H1 (cell line): ENCODE measurements at regions not wholly inside any gene's neighbourhood (a gene's known extent, or its start where the extent isn't known, plus 50 kb on each side); places are given as distances from the start of the nearest gene placed in this dataset.

Source experiments
- CTCF ChIA-PET: fragments of 300-600 bp; sonication (Branson Sonifier 250); formaldehyde crosslinking; loops from one replicate; lab custom pipeline; 2021; ENCODE audit not compliant: partially characterized antibody; lab: Charles Lee
- POLR2A ChIA-PET: fragments of 300-600 bp; sonication (Branson Sonifier 250); formaldehyde crosslinking; loops from one replicate; lab custom pipeline; 2021; ENCODE audit warnings: inconsistent platforms; ENCODE audit not compliant: partially characterized antibody; lab: Charles Lee
- DNase-seq, 2 experiments: peaks; one replicate each; pipeline versions ENCODE4 v3.0.0 to v3.0.0-alpha.2; 2010 to 2022; ENCODE audit warnings: low spot score in 2 of 2, low read depth in 1 of 2, mixed read lengths in 1 of 2
- FAIRE-seq: peaks from 2 replicates; lab custom pipeline; 2011; peaks lifted over from hg19 to GRCh38; lab: Jason Lieb, UNC
- H2AFZ ChIP-seq: 2 replicates; pipeline ENCODE4 v1.8.1; 2012; ENCODE audit warnings: low read length, inconsistent platforms
- H2AK5ac ChIP-seq: 2 replicates; pipeline ENCODE4 v1.6.1; 2013; ENCODE audit warnings: low read depth, low read length
- H2BK120ac ChIP-seq: replicated peaks from 2 replicates; pipeline ENCODE3; 2013; ENCODE audit warnings: low read depth, low read length, inconsistent platforms
- H2BK12ac ChIP-seq: 2 replicates; pipeline ENCODE4 v1.6.1; 2013; ENCODE audit warnings: low read depth, low read length
- H2BK15ac ChIP-seq: 2 replicates; pipeline ENCODE4 v1.6.1; 2013; ENCODE audit warnings: low read length
- H2BK20ac ChIP-seq: 2 replicates; pipeline ENCODE4 v1.6.1; 2013; ENCODE audit warnings: low read length
- H2BK5ac ChIP-seq: 2 replicates; pipeline ENCODE4 v1.6.1; 2013; ENCODE audit warnings: low read depth, low read length
- H3K14ac ChIP-seq: 2 replicates; pipeline ENCODE4 v1.6.1; 2013; ENCODE audit warnings: inconsistent platforms; ENCODE audit not compliant: insufficient read length
- H3K18ac ChIP-seq: 2 replicates; pipeline ENCODE4 v1.6.1; 2013; ENCODE audit warnings: low read length; ENCODE audit errors: extremely low read depth
- H3K23ac ChIP-seq: 2 replicates; pipeline ENCODE4 v1.6.1; 2013; ENCODE audit warnings: inconsistent platforms; ENCODE audit not compliant: insufficient read length
- H3K23me2 ChIP-seq: 2 replicates; pipeline ENCODE4 v1.6.1; 2013; ENCODE audit warnings: low read depth, low read length
- H3K27ac ChIP-seq: 2 replicates; pipeline ENCODE4 v1.6.1; 2011; ENCODE audit warnings: low read depth, low read length, inconsistent platforms
- H3K27me3 ChIP-seq, 4 experiments: replicated peaks in 1 of 4; 1 replicate in 1 of 4; 2 replicates in 3 of 4; pipeline versions ENCODE4 v1.6.1 to v1.8.1; 2011 to 2013; ENCODE audit warnings: low read length in 3 of 4, mild to moderate bottlenecking in 3 of 4, inconsistent platforms in 2 of 4, mixed read lengths in 2 of 4, moderate library complexity in 1 of 4; ENCODE audit not compliant: control insufficient read depth in 3 of 4, insufficient read depth in 3 of 4; ENCODE audit errors: extremely low read depth in 1 of 4
- H3K36me3 ChIP-seq, 4 experiments: 2 replicates each; pipeline versions ENCODE4 v1.6.1 to v1.8.1; 2011 to 2013; ENCODE audit warnings: mild to moderate bottlenecking in 4 of 4, low read length in 3 of 4, moderate library complexity in 2 of 4, control low read depth in 1 of 4, inconsistent platforms in 1 of 4; ENCODE audit not compliant: insufficient read depth in 4 of 4, control insufficient read depth in 2 of 4
- H3K4ac ChIP-seq: replicated peaks from 2 replicates; pipeline ENCODE3; 2013; ENCODE audit warnings: low read length, low read depth, mixed read lengths, inconsistent platforms; ENCODE audit not compliant: insufficient read length
- H3K4me1 ChIP-seq, 4 experiments: replicated peaks in 1 of 4; 1 replicate in 1 of 4; 2 replicates in 3 of 4; pipeline versions ENCODE4 v1.6.1 to v1.8.1; 2011 to 2013; ENCODE audit warnings: low read length in 3 of 4, inconsistent platforms in 2 of 4, mixed read lengths in 1 of 4; ENCODE audit not compliant: insufficient read depth in 4 of 4, control insufficient read depth in 3 of 4
- H3K4me2 ChIP-seq, 2 experiments: 2 replicates each; pipeline versions ENCODE4 v1.6.1 to v1.8.1; 2011 to 2013; ENCODE audit warnings: low read depth in 2 of 2, low read length in 2 of 2, control low read depth in 1 of 2, inconsistent platforms in 1 of 2, mild to moderate bottlenecking in 1 of 2; ENCODE audit not compliant: insufficient read depth in 1 of 2
- H3K4me3 ChIP-seq, 4 experiments: fragments of 200-600, 300-600 bp in 1 of 4; sonication (generic), shearing (Covaris generic), sonication (Bioruptor Twin) in 1 of 4; 2 replicates each; pipeline versions ENCODE4 v1.5.1 to v1.8.1; 2011 to 2016; ENCODE audit warnings: low read length in 4 of 4, low read depth in 3 of 4, control low read depth in 2 of 4, inconsistent platforms in 2 of 4, mild to moderate bottlenecking in 2 of 4, mixed read lengths in 1 of 4, moderate library complexity in 1 of 4; ENCODE audit not compliant: insufficient read depth in 2 of 4; ENCODE audit errors: extremely low read depth in 1 of 4
- H3K56ac ChIP-seq: replicated peaks from 2 replicates; pipeline ENCODE3; 2013; ENCODE audit warnings: low read depth, mild to moderate bottlenecking, mixed read lengths, low read length, inconsistent platforms; ENCODE audit not compliant: insufficient read length
- H3K79me1 ChIP-seq: 2 replicates; pipeline ENCODE4 v1.6.1; 2013; ENCODE audit warnings: low read depth, low read length, control low read depth
- H3K79me2 ChIP-seq, 2 experiments: 2 replicates each; pipeline versions ENCODE4 v1.6.1 to v1.8.1; 2012 to 2013; ENCODE audit warnings: low read length in 2 of 2, mild to moderate bottlenecking in 2 of 2, inconsistent platforms in 1 of 2; ENCODE audit not compliant: insufficient read depth in 2 of 2, control insufficient read depth in 1 of 2
- H3K9ac ChIP-seq, 4 experiments: replicated peaks in 1 of 4; 1 replicate in 1 of 4; 2 replicates in 3 of 4; pipeline versions ENCODE4 v1.6.1 to v1.8.1; 2011 to 2013; ENCODE audit warnings: low read depth in 3 of 4, low read length in 3 of 4, control low read depth in 2 of 4, mild to moderate bottlenecking in 2 of 4, moderate library complexity in 2 of 4, inconsistent platforms in 1 of 4; ENCODE audit errors: extremely low read depth in 1 of 4
- H3K9me3 ChIP-seq, 2 experiments: 2 replicates each; pipeline versions ENCODE4 v1.6.1 to v1.8.1; 2012 to 2013; ENCODE audit warnings: mild to moderate bottlenecking in 2 of 2, moderate library complexity in 2 of 2, control low read depth in 1 of 2, inconsistent platforms in 1 of 2, low read depth in 1 of 2, low read length in 1 of 2, mixed read lengths in 1 of 2; ENCODE audit not compliant: insufficient read depth in 2 of 2
- H4K20me1 ChIP-seq, 2 experiments: replicated peaks in 1 of 2; 2 replicates each; pipeline versions ENCODE3 to v1.8.1; 2011 to 2013; ENCODE audit warnings: inconsistent platforms in 2 of 2, low read length in 2 of 2, mild to moderate bottlenecking in 1 of 2; ENCODE audit not compliant: insufficient read depth in 2 of 2, control insufficient read depth in 1 of 2
- H4K5ac ChIP-seq: 2 replicates; pipeline ENCODE4 v1.6.1; 2013; ENCODE audit warnings: low read length, low read depth, mixed read lengths, inconsistent platforms; ENCODE audit not compliant: insufficient read length
- H4K8ac ChIP-seq: 2 replicates; pipeline ENCODE4 v1.8.0; 2013; ENCODE audit warnings: mild to moderate bottlenecking, moderate library complexity, low read length, inconsistent platforms; ENCODE audit not compliant: insufficient read depth; ENCODE audit errors: extremely low read depth
- H4K91ac ChIP-seq: replicated peaks from 2 replicates; pipeline ENCODE3; 2013; ENCODE audit warnings: low read length, mixed read lengths, inconsistent platforms; ENCODE audit not compliant: insufficient read length
- ASH2L ChIP-seq: fragments of 200-600, 300-600 bp; sonication (generic); IDR thresholded peaks from one replicate; pipeline ENCODE4 v1.7.1; 2017; ENCODE audit warnings: low read length
- ATF3 ChIP-seq: IDR thresholded peaks from 2 replicates; pipeline ENCODE4 v1.6.1; 2011; ENCODE audit warnings: low read depth, mild to moderate bottlenecking, low read length; ENCODE audit not compliant: insufficient read depth
- KDM4A ChIP-seq: IDR thresholded peaks from one replicate; pipeline ENCODE4 v1.7.1; 2012; ENCODE audit warnings: low read depth, mild to moderate bottlenecking, moderate library complexity, low read length, inconsistent platforms; ENCODE audit not compliant: severe bottlenecking
- MAFK ChIP-seq: IDR thresholded peaks from 2 replicates; pipeline ENCODE4 v1.6.1; 2012; ENCODE audit warnings: low read depth, mild to moderate bottlenecking, improper control_type of control experiment, low read length
- RBBP5 ChIP-seq: IDR thresholded peaks from 2 replicates; pipeline ENCODE4 v1.7.1; 2012; ENCODE audit warnings: low read depth, mild to moderate bottlenecking, inconsistent platforms, low read length, moderate library complexity, borderline replicate concordance
- SUZ12 ChIP-seq: fragments of 200-600 bp; sonication (generic); IDR thresholded peaks from 2 replicates; pipeline ENCODE4 v1.6.1; 2012; ENCODE audit warnings: mild to moderate bottlenecking, inconsistent platforms, low read length, moderate library complexity, mixed read lengths
- TAF7 ChIP-seq: optimal IDR thresholded peaks from 2 replicates; pipeline ENCODE3; 2011; ENCODE audit warnings: low read depth, mild to moderate bottlenecking, inconsistent platforms, low read length, moderate library complexity, borderline replicate concordance

- no peak overlapping the region for H4K8ac ChIP-seq
- DNase-seq (no peak), FAIRE-seq (no peak)
- H2AFZ ChIP-seq: no peak overlapping the region
- no peak overlapping the region for H3K27ac ChIP-seq
- no peak overlapping the region for H3K4me3 ChIP-seq
- no peak overlapping the region for H2BK15ac ChIP-seq
- H4K5ac ChIP-seq: no peak overlapping the region
- no peak overlapping the region for H3K23ac ChIP-seq
- H3K9ac ChIP-seq: no peak overlapping the region
- TF ChIP-seq ASH2L (no peak), KDM4A (no peak), ATF3 (no peak), SUZ12 (no peak), RBBP5 (no peak), TAF7 (no peak), MAFK (no peak)
- no peaks in the 10 kb centered on the region for H3K4me1 ChIP-seq
- H2BK12ac ChIP-seq: no peak overlapping the region
- no peak overlapping the region for H2BK5ac ChIP-seq
- H3K79me1 ChIP-seq: no peaks in the 10 kb centered on the region
- no peaks in the 10 kb centered on the region; the same call in 1 of the 2 replicates for H3K23me2 ChIP-seq
- no peak overlapping the region for H3K4ac ChIP-seq
- H3K79me2 ChIP-seq: no peaks in the 10 kb centered on the region
- no peaks in the 10 kb centered on the region for H3K36me3 ChIP-seq
- no peak overlapping the region for H3K4me2 ChIP-seq
- CTCF ChIA-PET: no interaction called here
- POLR2A ChIA-PET: no interaction called here
- H4K20me1 ChIP-seq: no peaks in the 10 kb centered on the region
- H4K91ac ChIP-seq: no peak overlapping the region
- H3K14ac ChIP-seq: no peak overlapping the region
- H3K9me3 ChIP-seq: peaks cover 49 to 71% of the 10 kb centered on the region in 2 experiments
- no peak overlapping the region for H2BK20ac ChIP-seq
- H2BK120ac ChIP-seq: no peak overlapping the region
- H2AK5ac ChIP-seq: no peak overlapping the region
- no peak overlapping the region for H3K18ac ChIP-seq
- no peak overlapping the region for H3K56ac ChIP-seq
- no peaks in the 10 kb centered on the region for H3K27me3 ChIP-seq
These were observed 105.4 kb downstream of the DMRT2 start for GRCh38 chr9:1155602-1156001.
